ENCODE measurements at regions not wholly inside any gene's neighbourhood (a gene's known extent, or its start where the extent isn't known, plus 50 kb on each side); places are given as distances from the start of the nearest gene placed in this dataset.
A peak's percentile ranks its signal among the peaks of the same experiment; 100 is the strongest.

- DNase-seq (ENCODE audit: low spot score), result no peak
Observed at GRCh38 chr1:9419369-9420041, 119.8 kb upstream of the SLC25A33 start.

- no peak for DNase-seq (ENCODE audit: low spot score)
Observed at GRCh38 chr1:9420835-9421532, 118.3 kb upstream of the SLC25A33 start.

- no peak for DNase-seq (ENCODE audit: low spot score)
Observed at GRCh38 chr1:9421533-9421873, 117.8 kb upstream of the SLC25A33 start.

DNA sequence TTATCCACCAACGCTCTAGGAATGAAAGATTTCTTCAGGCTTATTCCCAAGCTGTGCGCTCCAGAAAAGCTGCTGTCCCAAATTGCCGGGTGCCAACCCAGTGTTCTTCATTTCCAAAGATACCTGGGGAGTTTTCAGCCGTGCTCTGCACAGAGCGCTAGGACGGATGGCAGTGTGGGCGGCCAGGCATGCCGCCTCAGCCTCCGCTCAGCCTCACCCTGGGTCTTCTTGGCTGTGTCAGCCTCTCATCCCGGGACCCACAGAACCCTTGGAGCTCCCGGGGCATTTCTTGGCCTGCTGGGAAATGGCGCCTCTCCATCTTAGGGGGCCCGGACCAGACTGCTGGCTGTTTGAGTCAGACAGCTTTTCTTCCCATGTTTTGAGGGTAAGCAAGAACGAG lies 116.9 kb upstream of the SLC25A33 start:
- DNase-seq (ENCODE audit: low spot score), result no peak

DNA sequence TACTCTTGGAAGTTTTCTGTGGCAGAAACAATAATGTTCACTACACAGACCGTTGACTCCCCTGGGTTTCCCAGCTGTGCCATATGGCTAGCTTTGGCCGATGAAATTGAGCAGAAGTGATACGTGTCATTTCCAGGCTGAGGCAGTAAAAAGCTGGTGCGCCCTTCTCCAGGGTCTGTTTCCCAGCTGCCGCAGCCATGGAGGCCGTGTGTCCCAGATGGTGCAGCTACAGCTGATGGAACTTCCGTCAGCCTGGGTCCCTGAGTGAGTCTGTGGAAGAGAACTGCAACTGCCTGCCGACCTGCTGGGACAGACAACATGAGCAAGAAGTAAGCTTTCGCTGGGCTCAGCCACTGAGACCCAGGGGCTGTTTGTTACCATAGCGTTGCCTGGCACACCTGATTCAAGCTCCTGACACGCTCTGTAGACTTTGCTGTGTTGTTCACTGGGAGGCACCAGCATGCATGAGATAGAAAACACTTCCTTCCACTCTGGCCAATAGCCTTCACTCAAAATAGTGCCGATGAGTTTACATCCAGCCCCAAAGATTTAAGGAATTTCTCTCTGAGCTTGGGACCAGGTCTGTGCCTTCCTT lies 116.3 kb upstream of the SLC25A33 start:
- no peak for DNase-seq (ENCODE audit: low spot score)

- DNase-seq (ENCODE audit: low spot score), result no peak
Observed at GRCh38 chr1:9424261-9424660, 115.0 kb upstream of the SLC25A33 start.

DNA sequence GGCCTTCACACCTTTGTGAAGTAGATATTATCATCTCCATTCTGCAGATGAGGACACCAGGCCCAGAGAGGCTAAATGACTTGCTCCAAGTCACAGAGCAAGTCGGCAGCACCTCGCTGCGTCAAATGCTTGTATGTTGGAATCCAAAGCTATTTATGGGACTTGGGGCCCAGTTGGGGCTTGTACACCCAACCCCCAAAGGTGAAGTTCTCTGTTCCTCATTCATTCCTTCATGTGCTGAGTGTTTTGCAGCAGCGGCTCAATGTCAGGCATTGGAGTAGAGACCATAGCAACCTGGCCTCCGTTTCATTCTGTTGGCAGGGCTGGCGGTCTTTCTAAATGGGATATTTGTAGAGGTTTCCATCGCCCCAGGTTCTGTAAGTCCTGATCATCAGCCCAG lies 113.4 kb upstream of the SLC25A33 start:
- DNase-seq (ENCODE audit: low spot score), result no peak

- DNase-seq (ENCODE audit: low spot score), result no peak
Observed at GRCh38 chr1:9426291-9426711, 113.0 kb upstream of the SLC25A33 start.

GRCh38 chr1:9427388-9427787 lies 111.9 kb upstream of the SLC25A33 start:
- DNase-seq (ENCODE audit: low spot score), result no peak

DNA sequence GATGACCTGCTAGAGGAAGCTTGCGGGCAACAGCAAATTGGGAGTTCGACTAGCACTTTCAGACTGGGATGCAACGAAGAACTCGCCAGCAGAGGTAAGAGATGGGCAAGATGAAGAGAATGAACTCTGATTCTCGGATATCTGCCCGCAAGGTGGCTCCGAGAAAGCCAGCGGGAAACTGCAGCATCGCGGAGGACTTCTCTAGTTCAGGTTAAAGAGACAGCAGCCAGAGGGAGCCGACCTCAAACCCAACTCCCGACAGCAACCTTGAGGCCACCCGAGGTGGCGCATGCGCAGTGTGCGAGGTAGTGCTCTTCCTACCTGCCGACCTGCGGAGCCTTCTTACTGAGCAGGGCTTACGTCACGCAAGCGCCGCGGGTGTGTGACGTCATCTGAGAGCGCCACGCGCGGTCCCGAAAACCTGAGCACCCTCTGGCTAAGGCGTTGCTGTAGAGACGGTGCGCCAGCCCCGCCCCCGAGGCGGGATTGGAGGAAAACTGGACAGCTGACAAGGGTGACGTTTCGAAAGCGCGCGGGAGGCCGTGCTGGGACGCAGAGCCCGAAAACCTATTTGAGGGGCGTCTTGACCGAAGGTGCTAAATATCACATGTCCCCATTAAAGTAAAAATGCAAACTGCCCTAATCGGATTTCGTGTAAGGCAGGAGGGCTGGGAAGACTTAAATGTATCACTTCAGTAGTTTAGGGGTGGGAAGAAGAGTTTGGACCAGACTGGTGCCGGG lies 110.5 kb upstream of the SLC25A33 start:
- DNase-seq (ENCODE audit: low spot score), result peak; percentile 99

- no peak for DNase-seq (ENCODE audit: low spot score)
Observed at GRCh38 chr1:9429342-9429711, 109.9 kb upstream of the SLC25A33 start.

GRCh38 chr1:9434247-9435152 lies 104.8 kb upstream of the SLC25A33 start:
- no peak for DNase-seq (ENCODE audit: low spot score)

DNA sequence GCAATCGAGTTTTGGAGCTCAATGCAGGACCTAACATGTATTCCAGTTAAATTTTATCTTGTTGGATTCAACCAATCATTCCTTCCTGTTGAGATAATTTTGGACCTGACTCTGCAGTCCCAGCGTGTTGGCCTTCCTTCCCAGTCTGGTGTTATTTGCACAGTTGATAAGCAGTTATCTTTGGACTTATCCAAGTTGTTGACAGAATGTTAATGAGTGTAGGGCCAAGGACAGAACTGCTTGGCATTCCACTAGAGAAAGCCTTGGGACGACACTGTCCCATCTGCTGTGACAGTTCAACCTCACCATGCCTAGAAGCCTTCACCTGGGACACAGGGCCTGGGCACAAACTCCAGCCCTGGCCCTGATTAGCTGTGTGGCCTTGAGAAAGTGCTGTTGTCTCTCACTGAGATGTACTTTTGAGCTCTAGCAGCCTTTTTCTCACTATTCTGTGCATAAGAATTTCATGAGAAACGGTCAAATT lies 104.1 kb upstream of the SLC25A33 start:
- no peak for DNase-seq (ENCODE audit: low spot score)

- DNase-seq (ENCODE audit: low spot score), result no peak
Observed at GRCh38 chr1:9435854-9436640, 103.2 kb upstream of the SLC25A33 start.

GRCh38 chr1:9437961-9438430 lies 101.3 kb upstream of the SLC25A33 start:
- no peak for DNase-seq (ENCODE audit: low spot score)

- peak; percentile 65 for DNase-seq (ENCODE audit: low spot score)
Observed at GRCh38 chr1:9438431-9439073, 100.7 kb upstream of the SLC25A33 start.

DNA sequence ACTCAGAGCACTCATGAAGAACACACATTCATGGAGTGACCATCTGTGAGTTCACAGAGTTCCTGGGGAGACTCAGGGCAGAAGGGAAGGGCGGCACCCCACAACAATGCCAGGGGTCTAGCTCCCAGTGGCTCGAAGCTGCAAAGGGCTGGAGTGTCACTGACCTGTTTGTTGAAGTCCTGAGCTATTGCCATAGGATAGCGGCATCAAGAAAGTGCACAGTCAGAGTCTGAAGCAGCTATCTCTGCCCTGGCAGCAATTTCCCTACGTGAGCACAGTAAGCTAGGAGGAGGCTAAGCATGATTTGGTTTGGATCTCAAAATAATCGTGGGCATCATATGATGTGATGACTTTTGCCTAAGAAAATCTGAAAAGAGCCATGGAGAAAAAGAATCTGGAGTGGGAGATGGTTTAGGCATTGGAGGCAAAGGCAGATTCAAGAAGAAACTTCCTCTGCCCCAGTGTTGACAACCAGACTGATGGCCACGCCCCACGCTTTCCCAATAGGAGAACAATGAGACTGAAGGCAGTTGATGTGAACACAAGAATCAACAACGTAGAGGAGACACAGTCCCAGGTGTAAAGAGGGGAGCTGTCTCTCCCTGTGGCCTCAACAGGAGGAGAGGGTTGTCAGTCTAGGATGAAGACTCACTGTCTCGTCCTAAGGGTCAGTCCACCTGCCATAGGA lies 100.0 kb upstream of the SLC25A33 start:
- DNase-seq (ENCODE audit: low spot score), result no peak

DNA sequence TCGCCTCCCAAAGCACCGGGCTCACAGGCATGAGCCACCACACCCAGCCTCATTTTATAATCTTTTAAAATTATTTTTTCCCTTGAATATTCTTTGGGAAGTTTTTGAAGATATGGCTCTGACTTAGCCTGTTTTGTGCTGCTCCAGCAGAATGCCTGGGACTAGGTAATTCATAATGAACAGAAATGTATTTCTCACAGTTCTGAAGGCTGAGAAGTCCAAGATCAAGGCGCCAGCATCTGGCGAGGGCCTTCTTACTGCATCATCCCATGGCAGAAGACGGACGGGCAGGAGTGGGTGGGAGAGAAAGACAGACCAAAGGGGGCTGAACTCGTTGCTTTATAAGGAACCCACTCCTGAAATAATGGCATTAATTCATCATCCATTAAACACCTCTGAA lies 99.0 kb upstream of the SLC25A33 start:
- no peak for DNase-seq (ENCODE audit: low spot score)

DNA sequence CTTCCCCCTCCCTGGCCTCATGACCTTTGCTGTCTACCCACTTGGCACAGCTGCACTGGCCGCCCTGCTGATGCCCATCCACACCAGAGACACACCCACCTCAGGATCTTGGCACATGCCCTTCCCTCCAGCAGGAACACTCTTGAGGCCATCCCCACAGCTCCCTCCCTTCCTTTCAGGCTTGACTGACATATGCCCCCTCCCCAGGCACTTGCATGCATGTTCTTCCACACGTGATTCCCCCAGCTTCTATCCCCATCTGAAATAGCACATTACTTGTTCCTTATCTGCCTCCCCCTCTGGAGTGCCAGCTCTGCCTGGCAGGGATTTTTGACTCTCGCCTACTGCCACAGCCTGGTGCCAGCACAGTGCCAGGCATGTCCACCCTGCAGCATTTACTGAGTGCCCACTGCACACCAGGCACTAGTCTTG lies 98.5 kb upstream of the SLC25A33 start:
- DNase-seq (ENCODE audit: low spot score), result no peak

Data from ureter (tissue), 1 donor.